Retinal pigment epithelial cell (primary cell): ENCODE measurements at regions not wholly inside any gene's neighbourhood (a gene's known extent, or its start where the extent isn't known, plus 50 kb on each side); places are given as distances from the start of the nearest gene placed in this dataset.

Experiments used
- DNase-seq: peaks from one replicate; pipeline ENCODE4 v3.0.0-alpha.2; 2010; ENCODE audit warnings: low read depth
- H3K4me3 ChIP-seq: 2 replicates; pipeline ENCODE4 v1.5.1; 2011; ENCODE audit warnings: mild to moderate bottlenecking, low read length, control low read depth, moderate library complexity
- TF ChIP-seq, protein P1 (sequence below): conservative IDR thresholded peaks from 2 replicates; pipeline ENCODE4 v1.5.1; 2011; ENCODE audit warnings: low read depth, low read length, control low read depth, inconsistent platforms

DNA sequence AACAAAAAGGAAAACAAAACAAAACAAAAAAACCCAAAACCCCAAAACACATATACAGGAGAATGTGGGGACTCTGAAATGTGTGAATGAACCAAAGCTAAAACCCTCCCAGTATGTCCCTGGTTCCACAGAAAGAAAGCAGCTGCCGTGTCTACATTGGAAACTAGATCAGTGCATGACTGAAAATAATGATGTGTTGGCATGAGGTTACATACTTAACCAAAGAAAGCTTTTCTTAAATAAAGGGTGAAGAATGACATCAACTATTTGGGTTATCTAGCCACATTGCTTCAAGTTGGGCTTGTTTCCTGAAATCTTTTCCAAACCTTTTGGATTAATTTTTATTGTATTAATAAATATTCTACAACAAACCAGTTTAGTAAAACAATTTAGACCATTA lies 91.9 kb upstream of the FN1 start:
- TF ChIP-seq, protein P1, sequence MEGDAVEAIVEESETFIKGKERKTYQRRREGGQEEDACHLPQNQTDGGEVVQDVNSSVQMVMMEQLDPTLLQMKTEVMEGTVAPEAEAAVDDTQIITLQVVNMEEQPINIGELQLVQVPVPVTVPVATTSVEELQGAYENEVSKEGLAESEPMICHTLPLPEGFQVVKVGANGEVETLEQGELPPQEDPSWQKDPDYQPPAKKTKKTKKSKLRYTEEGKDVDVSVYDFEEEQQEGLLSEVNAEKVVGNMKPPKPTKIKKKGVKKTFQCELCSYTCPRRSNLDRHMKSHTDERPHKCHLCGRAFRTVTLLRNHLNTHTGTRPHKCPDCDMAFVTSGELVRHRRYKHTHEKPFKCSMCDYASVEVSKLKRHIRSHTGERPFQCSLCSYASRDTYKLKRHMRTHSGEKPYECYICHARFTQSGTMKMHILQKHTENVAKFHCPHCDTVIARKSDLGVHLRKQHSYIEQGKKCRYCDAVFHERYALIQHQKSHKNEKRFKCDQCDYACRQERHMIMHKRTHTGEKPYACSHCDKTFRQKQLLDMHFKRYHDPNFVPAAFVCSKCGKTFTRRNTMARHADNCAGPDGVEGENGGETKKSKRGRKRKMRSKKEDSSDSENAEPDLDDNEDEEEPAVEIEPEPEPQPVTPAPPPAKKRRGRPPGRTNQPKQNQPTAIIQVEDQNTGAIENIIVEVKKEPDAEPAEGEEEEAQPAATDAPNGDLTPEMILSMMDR: no peak
- H3K4me3 ChIP-seq: no peak overlapping the region
- DNase-seq: no peak

DNA sequence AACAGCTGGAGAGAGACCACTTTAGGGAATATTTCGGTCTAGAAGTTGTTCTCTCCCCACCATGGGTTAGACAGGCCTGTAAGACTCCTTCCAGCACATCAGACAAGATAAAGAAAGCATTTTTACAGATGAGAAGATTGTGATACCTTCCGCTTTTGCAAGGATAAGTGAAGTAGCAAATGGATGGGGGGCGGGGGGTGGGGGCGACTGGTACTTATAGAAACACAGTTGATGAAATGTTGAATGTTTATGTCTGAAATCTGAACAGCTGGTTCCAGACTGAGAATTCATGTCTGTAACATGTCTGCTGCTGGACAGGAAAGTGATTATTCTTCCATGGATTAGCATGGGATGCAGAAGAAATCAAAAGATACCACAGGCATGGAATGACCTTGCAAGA lies 90.5 kb upstream of the FN1 start:
- TF ChIP-seq, protein P1: no peak
- DNase-seq: no peak
- H3K4me3 ChIP-seq: no peak overlapping the region

DNA sequence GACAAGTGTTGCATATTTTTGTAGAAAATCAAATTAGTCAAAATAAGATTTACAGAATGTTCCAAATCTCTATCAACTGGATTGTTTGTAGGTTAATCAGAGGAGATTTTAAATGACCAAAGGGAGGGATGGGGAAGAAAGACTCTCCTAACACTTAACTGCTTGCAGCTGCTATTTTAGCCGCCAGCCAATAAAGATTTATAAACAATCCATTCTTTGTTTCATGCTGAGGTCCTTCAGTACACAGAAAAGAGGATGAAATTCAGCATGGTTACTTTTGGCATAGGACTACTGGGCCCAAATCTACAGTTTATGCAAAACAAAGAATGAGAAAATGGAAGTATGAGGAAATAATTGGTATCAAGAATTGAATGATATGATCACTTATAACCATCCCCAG lies 86.4 kb upstream of the FN1 start:
- TF ChIP-seq, protein P1: no peak
- DNase-seq: no peak
- no peak overlapping the region for H3K4me3 ChIP-seq

DNA sequence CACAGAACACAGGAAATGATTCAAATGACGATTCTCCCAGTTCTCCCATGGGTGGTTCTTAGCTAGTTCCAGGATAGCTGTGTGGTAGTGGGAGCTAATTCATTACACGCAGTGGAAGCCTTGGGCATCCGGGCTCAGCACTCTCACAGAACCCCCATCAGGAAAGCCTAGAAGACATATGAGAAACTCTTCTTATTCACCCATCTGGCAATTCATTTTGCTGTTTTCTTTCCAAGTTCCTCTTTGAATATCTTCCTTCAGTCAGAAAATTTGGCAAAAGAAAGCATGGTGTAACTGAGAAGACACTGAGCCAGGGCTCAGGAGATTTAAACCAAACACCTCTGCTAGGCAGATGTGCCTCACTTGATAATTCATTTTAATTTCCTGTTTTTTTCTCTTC lies 85.2 kb upstream of the FN1 start:
- DNase-seq: no peak
- H3K4me3 ChIP-seq: no peak overlapping the region
- TF ChIP-seq, protein P1: no peak

DNA sequence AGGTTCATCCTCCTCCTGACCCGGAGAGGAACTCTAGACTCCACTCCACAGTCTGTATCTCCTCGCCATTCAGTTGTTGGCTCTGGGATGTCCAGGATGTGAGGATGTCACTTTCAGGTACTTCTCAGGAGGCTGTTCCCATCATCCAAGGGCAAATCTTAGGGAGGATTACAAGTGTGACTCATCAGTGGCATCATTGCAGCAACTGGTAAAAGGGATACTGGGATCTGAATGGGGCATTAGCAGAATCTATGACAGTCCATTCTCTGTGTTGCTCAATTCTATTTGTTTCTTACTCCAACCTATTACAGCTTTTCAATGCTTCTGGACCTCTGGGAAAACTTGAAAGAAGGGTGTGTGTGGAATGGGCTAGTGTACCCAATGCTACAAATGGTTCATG lies 81.5 kb upstream of the FN1 start:
- H3K4me3 ChIP-seq: no peak overlapping the region
- TF ChIP-seq, protein P1: no peak
- DNase-seq: no peak

DNA sequence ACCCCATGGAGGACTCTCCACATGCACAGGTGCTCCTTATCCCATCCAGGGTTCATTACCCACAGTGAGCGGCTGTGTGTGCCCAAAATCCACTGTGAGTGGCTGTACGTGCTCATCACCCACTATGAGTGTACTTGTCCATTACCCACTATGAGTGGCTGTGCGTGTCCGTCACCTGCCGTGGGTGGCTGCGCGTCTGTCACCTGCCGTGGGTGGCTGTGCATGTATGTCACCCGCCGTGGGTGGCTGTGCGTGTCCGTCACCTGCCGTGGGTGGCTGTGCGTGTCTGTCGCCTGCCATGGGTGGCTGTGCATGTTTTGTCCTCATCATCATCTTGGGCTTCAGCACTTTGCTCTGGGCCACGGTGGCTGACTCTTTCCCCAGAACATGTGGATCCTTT lies 78.6 kb upstream of the FN1 start:
- DNase-seq: no peak
- no peak overlapping the region for H3K4me3 ChIP-seq
- TF ChIP-seq, protein P1: no peak

DNA sequence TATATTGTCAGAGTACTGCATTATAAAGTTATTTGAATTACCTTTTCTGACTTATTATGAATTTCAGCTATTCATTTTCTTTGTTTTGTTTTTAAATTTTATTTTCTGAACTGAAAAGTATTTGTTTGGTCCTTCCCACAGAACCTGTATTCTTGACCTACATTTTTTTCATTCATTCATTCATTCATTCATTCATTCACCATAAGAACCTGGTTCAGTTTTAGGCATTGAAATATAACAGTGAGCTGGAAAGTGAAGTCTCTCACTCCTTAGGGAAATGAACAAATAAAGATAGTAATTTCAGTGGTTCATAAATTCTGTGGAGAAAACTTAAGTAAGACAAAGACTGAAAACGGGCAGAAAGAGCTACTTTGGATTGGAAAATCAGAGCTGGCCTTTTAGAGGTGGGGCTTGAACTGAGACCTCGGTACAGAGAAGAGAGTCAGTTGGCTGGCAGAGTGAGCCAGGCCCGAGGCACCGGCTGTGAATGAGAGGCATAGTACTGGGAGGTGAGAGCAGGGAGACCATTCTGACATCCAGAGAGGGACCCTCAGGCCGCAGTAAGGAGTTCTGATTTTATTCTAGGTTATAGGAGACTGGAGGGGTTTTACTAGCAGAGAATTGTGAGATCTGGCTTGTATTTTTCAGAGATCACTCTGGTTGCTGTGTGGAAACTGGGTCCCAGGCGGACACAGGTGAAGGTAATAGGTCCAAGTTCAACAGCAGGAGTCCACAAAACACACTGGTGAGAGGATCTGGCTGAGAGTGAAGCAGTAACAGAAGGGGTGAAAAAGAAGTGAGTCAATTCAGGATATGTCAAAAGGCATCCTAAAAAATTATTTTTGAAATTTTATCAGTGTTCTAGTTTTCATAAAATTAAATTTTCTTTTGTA lies 75.8 kb upstream of the FN1 start:
- TF ChIP-seq, protein P1: no peak
- DNase-seq: no peak
- H3K4me3 ChIP-seq: no peak overlapping the region
